DMS 273 treated with DMSO at 0.1 percent for 48 hours (cell line): ENCODE measurements at regions not wholly inside any gene's neighbourhood (a gene's known extent, or its start where the extent isn't known, plus 50 kb on each side); places are given as distances from the start of the nearest gene placed in this dataset.

Experiments
- DNase-seq: peaks from one replicate; lab custom pipeline; 2025; lab: John Stamatoyannopoulos, UW

GRCh38 chr10:104576611-104577010 is 64.5 kb upstream of the SORCS3 start:
- no peak for DNase-seq

DNA sequence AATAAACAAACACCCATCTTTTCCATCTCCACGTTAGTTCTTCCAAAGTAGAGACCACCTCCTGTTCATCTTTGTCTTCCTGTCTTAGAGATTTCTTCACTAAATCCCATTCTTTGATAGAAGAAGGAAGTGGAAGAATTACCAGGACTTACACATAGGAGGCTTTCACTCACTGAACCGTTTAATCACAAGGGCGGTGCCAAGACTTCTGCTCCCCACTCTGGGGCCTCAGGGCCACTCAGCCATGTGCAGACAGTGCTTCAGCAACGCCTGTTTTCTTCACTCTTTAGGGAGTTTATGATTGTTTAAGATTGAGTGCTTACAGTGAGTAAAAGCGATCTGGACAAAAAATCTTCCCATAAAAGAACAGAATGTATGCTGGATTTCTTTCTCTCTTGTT is 63.9 kb upstream of the SORCS3 start:
- no peak for DNase-seq

DNA sequence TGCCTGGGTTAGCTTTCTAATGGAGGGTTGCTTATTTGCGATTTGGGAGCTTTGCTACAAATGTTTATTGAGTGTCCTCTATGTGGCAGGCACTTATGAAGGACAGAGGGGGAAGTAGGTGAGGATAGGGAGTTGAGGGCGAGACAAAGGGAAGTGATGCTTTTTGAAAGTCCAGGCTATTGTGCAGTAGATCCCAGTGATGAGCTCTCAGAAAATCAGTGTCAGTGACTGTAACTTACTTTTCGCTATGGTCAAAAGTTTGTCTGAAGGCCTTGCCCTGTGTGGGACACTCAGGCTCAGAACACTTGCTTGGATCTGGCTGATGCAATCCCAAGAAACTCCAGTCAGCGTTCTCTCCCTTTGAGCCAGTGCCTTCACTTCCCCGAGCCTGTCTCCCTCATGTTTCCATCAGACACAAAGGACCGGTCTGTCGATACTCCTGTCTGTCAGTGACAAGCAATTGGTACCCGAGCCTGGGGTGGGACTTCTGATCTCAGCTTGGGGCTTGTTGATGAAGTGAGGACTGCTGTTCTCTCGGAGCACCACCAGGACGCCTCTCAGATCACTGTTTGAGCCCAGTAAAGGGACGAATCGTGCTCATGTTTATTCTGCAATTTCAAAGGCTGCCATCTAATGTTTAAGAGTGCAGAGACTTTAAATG is 63.1 kb upstream of the SORCS3 start:
- DNase-seq, result no peak

GRCh38 chr10:104578671-104579070 is 62.4 kb upstream of the SORCS3 start:
- DNase-seq, result no peak

DNA sequence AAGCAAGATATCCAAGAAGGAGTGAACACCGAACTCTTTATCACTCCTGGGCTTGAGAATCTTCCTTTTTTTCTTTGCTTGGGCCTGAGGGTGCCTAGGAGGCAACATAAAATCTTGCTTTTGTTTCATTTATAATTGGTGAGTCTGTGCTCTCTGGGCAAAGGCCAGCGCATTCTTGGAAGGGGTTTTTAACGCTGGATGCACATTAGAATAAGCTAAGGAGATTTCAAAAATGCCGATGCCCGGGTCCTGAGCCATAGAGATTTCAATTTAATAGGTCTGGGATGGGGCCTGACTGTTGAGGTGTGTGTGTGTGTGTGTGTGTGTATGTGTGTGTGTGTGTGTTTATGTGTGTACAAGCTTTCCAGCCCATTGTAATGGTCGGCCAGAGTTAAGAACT is 62.0 kb upstream of the SORCS3 start:
- no peak for DNase-seq

- DNase-seq, result peak; percentile 1
Observed at GRCh38 chr10:104580321-104580720, 60.8 kb upstream of the SORCS3 start.

GRCh38 chr10:104580774-104581675 is 60.1 kb upstream of the SORCS3 start:
- DNase-seq, result no peak

DNA sequence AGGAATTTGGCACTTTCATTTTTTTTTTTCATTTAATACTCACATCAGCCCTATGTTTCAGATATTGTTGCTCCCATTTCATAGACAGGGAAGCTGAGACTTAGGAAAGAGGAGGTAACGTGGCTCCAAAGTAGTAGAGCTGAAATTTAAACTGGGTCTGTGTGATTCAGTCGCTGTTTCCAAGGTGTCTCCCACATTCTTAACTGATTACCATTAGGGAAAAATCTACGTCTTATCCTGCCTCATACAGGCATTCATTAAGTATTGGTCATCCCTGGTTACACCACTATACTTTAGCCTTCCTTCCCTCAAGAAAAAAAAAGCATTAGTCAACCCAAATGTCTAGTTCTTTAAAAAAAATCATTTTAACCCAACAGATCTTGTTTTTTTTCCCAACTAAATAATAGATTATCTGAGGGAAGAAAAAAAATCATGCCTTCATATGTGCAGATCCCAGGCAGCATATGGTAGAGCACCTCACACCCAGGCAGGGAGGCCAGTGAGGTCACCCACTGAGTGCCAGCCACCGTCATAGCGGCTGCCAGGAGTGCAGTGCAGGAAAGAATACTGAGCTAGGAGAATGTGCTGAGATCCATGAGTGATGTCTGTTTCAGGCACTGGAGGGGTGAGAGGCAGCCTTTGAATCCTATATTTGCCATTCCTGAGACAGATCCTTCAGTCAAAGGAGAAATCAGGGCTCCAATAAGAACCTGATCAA is 59.0 kb upstream of the SORCS3 start:
- DNase-seq, result no peak

DNA sequence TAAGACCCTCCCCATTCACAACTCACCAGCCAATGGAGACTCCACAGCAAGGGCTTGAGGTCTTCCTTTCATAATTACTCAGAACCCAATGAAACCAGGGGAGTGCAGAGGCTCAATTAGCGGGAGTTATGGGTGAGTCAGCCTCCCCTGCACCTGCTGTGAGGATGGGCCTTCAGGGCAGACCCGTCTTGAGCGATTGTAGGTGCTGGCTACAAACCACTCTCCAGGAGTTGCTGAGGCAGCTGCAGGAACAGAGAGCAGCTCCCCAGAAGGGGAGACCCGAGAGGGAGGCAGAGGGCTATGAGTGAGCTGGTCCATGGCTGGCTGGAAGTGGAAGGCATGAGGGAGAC is 58.5 kb upstream of the SORCS3 start:
- DNase-seq, result no peak

DNA sequence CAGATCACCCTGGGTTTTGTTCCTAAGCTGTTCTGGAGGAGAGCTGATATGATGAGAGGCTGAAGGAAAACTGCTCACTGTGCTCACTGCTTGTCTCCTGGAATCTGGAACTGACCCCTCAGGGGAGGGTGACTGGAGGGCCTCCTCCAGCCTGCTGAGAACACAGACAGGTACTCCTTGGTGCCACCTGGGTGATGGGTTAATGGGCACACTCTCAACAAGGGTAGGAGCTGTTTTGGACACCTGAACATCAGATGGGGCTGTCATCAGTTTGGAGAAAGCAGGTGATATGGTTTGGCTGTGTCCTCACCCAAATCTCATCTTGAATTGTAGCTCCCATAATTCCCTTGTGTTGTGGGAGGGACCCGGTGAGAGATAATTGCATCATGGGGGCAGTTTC is 58.1 kb upstream of the SORCS3 start:
- DNase-seq, result no peak

DNA sequence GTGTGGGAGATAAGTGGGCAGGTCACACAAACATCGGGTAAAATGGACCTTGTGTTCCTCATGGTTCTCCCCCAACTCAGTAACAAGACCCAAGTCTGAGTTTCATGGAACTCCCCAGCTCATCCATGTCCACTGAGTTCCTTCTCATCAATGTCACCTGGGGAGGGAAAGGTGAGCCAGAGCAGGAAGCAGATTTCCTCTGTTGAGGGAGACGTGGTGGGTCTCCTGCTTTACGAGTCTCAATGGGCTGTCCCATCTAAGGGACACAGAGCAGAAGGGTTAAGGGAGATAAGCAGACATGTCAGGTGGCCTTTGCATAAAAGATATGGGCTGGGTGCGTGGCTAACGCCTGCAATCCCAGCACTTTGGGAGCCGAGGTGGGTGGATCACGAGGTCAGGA is 56.5 kb upstream of the SORCS3 start:
- DNase-seq, result no peak

GRCh38 chr10:104587751-104588150 is 53.3 kb upstream of the SORCS3 start:
- no peak for DNase-seq

- DNase-seq, result no peak
Observed at GRCh38 chr10:104589431-104589830, 51.7 kb upstream of the SORCS3 start.

GRCh38 chr10:104589871-104590270 is 51.2 kb upstream of the SORCS3 start:
- no peak for DNase-seq
